Neural progenitor cell (in vitro differentiated cells): ENCODE measurements at regions not wholly inside any gene's neighbourhood (a gene's known extent, or its start where the extent isn't known, plus 50 kb on each side); places are given as distances from the start of the nearest gene placed in this dataset.

Source experiments
- CTCF ChIP-seq: fragments of 200-600 bp; sonication (generic); IDR thresholded peaks from 2 replicates; pipeline ENCODE4 v1.5.1; 2017; ENCODE audit warnings: antibody characterized with exemption, mild to moderate bottlenecking
- EZH2phosphoT487 ChIP-seq: fragments of 200-600 bp; sonication (generic); IDR thresholded peaks from 2 replicates; pipeline ENCODE4 v1.6.1; 2017; ENCODE audit warnings: antibody characterized with exemption

GRCh38 chr14:43360239-43360638 lies 1146.8 kb downstream of the FSCB start:
- TF ChIP-seq CTCF (no peak), EZH2phosphoT487 (no peak)
